Glutamatergic neuron (in vitro differentiated cells): ENCODE measurements at regions not wholly inside any gene's neighbourhood (a gene's known extent, or its start where the extent isn't known, plus 50 kb on each side); places are given as distances from the start of the nearest gene placed in this dataset.

ENCODE experiments used
- DNase-seq: peaks from one replicate; pipeline ENCODE4 v3.0.0; 2022
- H3K27ac Mint-ChIP-seq: one replicate; pipeline ENCODE4 v1.8.0; 2020; ENCODE audit warnings: mild to moderate bottlenecking, mixed read lengths, inconsistent platforms; ENCODE audit not compliant: unreplicated experiment
- H3K27me3 Mint-ChIP-seq: one replicate; pipeline ENCODE4 v1.8.0; 2020; ENCODE audit warnings: mild to moderate bottlenecking, moderate library complexity, mixed read lengths, inconsistent platforms; ENCODE audit not compliant: unreplicated experiment
- H3K36me3 Mint-ChIP-seq: one replicate; pipeline ENCODE4 v1.8.0; 2020; ENCODE audit warnings: mild to moderate bottlenecking, mixed read lengths, inconsistent platforms; ENCODE audit not compliant: unreplicated experiment
- H3K4me1 Mint-ChIP-seq: one replicate; pipeline ENCODE4 v1.8.0; 2020; ENCODE audit warnings: mild to moderate bottlenecking, low read depth, mixed read lengths, inconsistent platforms; ENCODE audit not compliant: unreplicated experiment
- H3K4me3 Mint-ChIP-seq: one replicate; pipeline ENCODE4 v1.8.0; 2020; ENCODE audit warnings: mild to moderate bottlenecking, mixed read lengths, inconsistent platforms; ENCODE audit not compliant: unreplicated experiment
- H3K9me3 Mint-ChIP-seq: one replicate; pipeline ENCODE4 v1.8.0; 2020; ENCODE audit warnings: mild to moderate bottlenecking, moderate library complexity, mixed read lengths, inconsistent platforms; ENCODE audit not compliant: unreplicated experiment
- TF ChIP-seq, protein P1 (sequence below): fragments of 200-600 bp; sonication (generic); IDR thresholded peaks from one replicate; pipeline ENCODE4 v1.5.0; 2021; ENCODE audit not compliant: partially characterized antibody, unreplicated experiment

- Mint-ChIP-seq H3K36me3 (no peaks in the 10 kb centered on the region), H3K9me3 (no peaks in the 10 kb centered on the region), H3K4me3 (no peak overlapping the region), H3K27ac (no peak overlapping the region), H3K4me1 (no peaks in the 10 kb centered on the region), H3K27me3 (peaks cover 1% of the 10 kb centered on the region)
- TF ChIP-seq, protein P1, sequence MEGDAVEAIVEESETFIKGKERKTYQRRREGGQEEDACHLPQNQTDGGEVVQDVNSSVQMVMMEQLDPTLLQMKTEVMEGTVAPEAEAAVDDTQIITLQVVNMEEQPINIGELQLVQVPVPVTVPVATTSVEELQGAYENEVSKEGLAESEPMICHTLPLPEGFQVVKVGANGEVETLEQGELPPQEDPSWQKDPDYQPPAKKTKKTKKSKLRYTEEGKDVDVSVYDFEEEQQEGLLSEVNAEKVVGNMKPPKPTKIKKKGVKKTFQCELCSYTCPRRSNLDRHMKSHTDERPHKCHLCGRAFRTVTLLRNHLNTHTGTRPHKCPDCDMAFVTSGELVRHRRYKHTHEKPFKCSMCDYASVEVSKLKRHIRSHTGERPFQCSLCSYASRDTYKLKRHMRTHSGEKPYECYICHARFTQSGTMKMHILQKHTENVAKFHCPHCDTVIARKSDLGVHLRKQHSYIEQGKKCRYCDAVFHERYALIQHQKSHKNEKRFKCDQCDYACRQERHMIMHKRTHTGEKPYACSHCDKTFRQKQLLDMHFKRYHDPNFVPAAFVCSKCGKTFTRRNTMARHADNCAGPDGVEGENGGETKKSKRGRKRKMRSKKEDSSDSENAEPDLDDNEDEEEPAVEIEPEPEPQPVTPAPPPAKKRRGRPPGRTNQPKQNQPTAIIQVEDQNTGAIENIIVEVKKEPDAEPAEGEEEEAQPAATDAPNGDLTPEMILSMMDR: no peak
- DNase-seq: no peak
These were observed 1788.7 kb upstream of the FLRT2 start for GRCh38 chr14:83741269-83741668.

DNA sequence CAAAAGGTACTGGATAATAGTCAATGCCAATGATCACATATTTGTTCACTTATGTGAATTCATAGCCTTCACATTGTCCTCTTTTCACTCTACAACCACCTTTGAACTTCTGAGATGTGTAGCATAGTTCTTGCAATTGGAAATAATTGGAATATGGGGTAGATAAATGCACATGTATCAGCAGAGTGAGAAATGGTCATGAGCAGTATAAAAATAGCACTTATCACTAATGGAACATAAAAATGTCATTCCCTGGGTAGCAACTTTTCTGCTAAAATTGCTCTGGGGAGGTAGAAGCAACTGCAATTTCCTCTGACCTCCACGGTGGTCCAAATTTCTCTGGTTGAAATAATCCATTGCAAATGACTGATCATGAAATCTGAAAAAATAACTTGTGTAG, 1785.7 kb upstream of the FLRT2 start:
- TF ChIP-seq, protein P1: no peak
- Mint-ChIP-seq H3K4me1 (peaks cover 5% of the 10 kb centered on the region), H3K27me3 (peaks cover 1% of the 10 kb centered on the region), H3K9me3 (no peaks in the 10 kb centered on the region), H3K36me3 (no peaks in the 10 kb centered on the region), H3K4me3 (no peak overlapping the region), H3K27ac (no peak overlapping the region)
- DNase-seq: no peak

- TF ChIP-seq, protein P1: no peak
- no peak overlapping the region for H3K27ac Mint-ChIP-seq
- H3K4me3 Mint-ChIP-seq: no peak overlapping the region
- peaks cover 5% of the 10 kb centered on the region for H3K4me1 Mint-ChIP-seq
- peaks cover 1% of the 10 kb centered on the region for H3K27me3 Mint-ChIP-seq
- H3K9me3 Mint-ChIP-seq: no peaks in the 10 kb centered on the region
- no peak for DNase-seq
- no peaks in the 10 kb centered on the region for H3K36me3 Mint-ChIP-seq
These were observed 1785.1 kb upstream of the FLRT2 start for GRCh38 chr14:83744891-83745290.

DNA sequence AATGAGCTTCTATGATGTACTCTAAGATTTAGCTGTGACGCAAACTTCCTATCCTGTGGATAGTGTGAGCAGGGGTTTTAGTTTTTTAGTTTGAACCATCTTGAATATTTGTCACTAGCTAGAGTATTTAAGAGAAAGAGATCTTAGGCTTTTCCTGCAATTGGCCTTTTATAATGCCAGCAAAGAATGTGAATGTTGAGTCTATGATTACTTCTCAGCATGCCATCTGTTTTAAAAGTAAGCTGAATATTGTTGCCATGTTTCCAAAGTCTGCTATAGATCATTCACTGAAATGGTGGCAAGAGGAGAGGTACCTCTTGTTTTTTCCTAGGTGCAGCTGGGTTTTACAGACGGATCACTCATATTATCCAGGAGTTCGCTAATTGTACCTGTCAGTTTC, 1783.6 kb upstream of the FLRT2 start:
- Mint-ChIP-seq H3K9me3 (no peaks in the 10 kb centered on the region), H3K4me1 (peaks cover 5% of the 10 kb centered on the region), H3K4me3 (no peak overlapping the region), H3K27me3 (peaks cover 1% of the 10 kb centered on the region), H3K36me3 (no peaks in the 10 kb centered on the region), H3K27ac (no peak overlapping the region)
- no peak for DNase-seq
- TF ChIP-seq, protein P1: no peak

GRCh38 chr14:83757916-83758315, 1772.0 kb upstream of the FLRT2 start:
- peaks cover 2% of the 10 kb centered on the region for H3K4me1 Mint-ChIP-seq

More at GRCh38 chr14:83757916-83758315, 1772.0 kb upstream of the FLRT2 start:
- H3K27ac Mint-ChIP-seq: no peak overlapping the region
- DNase-seq: no peak
- no peaks in the 10 kb centered on the region for H3K36me3 Mint-ChIP-seq
- no peak overlapping the region for H3K4me3 Mint-ChIP-seq
- no peaks in the 10 kb centered on the region for H3K27me3 Mint-ChIP-seq
- TF ChIP-seq, protein P1: no peak
- H3K9me3 Mint-ChIP-seq: no peaks in the 10 kb centered on the region
